ENCODE measurements at regions not wholly inside any gene's neighbourhood (a gene's known extent, or its start where the extent isn't known, plus 50 kb on each side); places are given as distances from the start of the nearest gene placed in this dataset.

DNA sequence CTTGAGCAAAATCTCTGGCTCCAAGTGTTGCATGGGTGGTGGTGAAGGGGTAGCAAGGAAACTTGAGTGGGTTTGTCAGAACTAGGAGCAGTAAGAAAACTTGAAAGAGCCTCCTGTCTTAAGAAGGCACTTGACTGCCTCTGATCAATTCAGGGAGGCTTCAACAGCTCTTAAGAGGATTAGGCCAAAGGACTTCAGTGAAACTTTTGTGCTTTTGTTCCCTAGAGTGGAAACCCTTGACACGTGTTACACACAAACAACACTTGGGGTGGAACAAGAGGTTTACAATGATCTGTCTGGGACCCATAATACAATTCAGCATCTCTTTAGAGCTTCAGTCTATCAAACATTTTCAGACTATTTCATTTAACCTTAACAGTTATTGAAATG lies 80.1 kb upstream of the ARMC2 start:
- TF ChIP-seq, protein P1, sequence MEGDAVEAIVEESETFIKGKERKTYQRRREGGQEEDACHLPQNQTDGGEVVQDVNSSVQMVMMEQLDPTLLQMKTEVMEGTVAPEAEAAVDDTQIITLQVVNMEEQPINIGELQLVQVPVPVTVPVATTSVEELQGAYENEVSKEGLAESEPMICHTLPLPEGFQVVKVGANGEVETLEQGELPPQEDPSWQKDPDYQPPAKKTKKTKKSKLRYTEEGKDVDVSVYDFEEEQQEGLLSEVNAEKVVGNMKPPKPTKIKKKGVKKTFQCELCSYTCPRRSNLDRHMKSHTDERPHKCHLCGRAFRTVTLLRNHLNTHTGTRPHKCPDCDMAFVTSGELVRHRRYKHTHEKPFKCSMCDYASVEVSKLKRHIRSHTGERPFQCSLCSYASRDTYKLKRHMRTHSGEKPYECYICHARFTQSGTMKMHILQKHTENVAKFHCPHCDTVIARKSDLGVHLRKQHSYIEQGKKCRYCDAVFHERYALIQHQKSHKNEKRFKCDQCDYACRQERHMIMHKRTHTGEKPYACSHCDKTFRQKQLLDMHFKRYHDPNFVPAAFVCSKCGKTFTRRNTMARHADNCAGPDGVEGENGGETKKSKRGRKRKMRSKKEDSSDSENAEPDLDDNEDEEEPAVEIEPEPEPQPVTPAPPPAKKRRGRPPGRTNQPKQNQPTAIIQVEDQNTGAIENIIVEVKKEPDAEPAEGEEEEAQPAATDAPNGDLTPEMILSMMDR (IDR thresholded peaks at IDR 0.05), result no peak
- no peak for TF ChIP-seq ZFX (IDR thresholded peaks at IDR 0.05; ENCODE audit: borderline replicate concordance)
